HG03039 (cell line): ENCODE measurements at regions not wholly inside any gene's neighbourhood (a gene's known extent, or its start where the extent isn't known, plus 50 kb on each side); places are given as distances from the start of the nearest gene placed in this dataset.

ENCODE experiments used
- ATAC-seq: cut with Tn5 transposase; IDR thresholded peaks from one replicate; pipeline ENCODE4 v1.9.1; 2021; ENCODE audit warnings: mild to moderate bottlenecking, moderate library complexity; ENCODE audit not compliant: unreplicated experiment

GRCh38 chr13:107005577-107005976, 437.6 kb upstream of the ARGLU1 start:
- no peak for ATAC-seq

- ATAC-seq = no peak
Observed at GRCh38 chr13:107003911-107004310, 436.0 kb upstream of the ARGLU1 start.

- ATAC-seq = no peak
Observed at GRCh38 chr13:106998664-106999063, 430.7 kb upstream of the ARGLU1 start.

- no peak for ATAC-seq
Observed at GRCh38 chr13:106997696-106998095, 429.8 kb upstream of the ARGLU1 start.

- no peak for ATAC-seq
Observed at GRCh38 chr13:106996867-106997618, 429.1 kb upstream of the ARGLU1 start.

GRCh38 chr13:106990594-106990993, 422.7 kb upstream of the ARGLU1 start:
- ATAC-seq = no peak

GRCh38 chr13:106989876-106990275, 421.9 kb upstream of the ARGLU1 start:
- no peak for ATAC-seq

GRCh38 chr13:106987427-106987785, 419.5 kb upstream of the ARGLU1 start:
- no peak for ATAC-seq

GRCh38 chr13:106986687-106987426, 418.9 kb upstream of the ARGLU1 start:
- no peak for ATAC-seq

- no peak for ATAC-seq
Observed at GRCh38 chr13:106986033-106986484, 418.1 kb upstream of the ARGLU1 start.

GRCh38 chr13:106985481-106985880, 417.5 kb upstream of the ARGLU1 start:
- ATAC-seq = no peak

GRCh38 chr13:106981051-106981450, 413.1 kb upstream of the ARGLU1 start:
- ATAC-seq = no peak

GRCh38 chr13:106967391-106967790, 399.5 kb upstream of the ARGLU1 start:
- no peak for ATAC-seq

- no peak for ATAC-seq
Observed at GRCh38 chr13:106963151-106963550, 395.2 kb upstream of the ARGLU1 start.

- ATAC-seq = no peak
Observed at GRCh38 chr13:106961651-106962050, 393.7 kb upstream of the ARGLU1 start.

GRCh38 chr13:106961216-106961615, 393.3 kb upstream of the ARGLU1 start:
- ATAC-seq = no peak

- no peak for ATAC-seq
Observed at GRCh38 chr13:106958621-106959048, 390.7 kb upstream of the ARGLU1 start.

GRCh38 chr13:106942563-106942962, 374.6 kb upstream of the ARGLU1 start:
- no peak for ATAC-seq

- no peak for ATAC-seq
Observed at GRCh38 chr13:106941779-106942178, 373.8 kb upstream of the ARGLU1 start.

GRCh38 chr13:106927421-106927820, 359.5 kb upstream of the ARGLU1 start:
- ATAC-seq = no peak

GRCh38 chr13:106922384-106922783, 354.4 kb upstream of the ARGLU1 start:
- no peak for ATAC-seq

GRCh38 chr13:106919638-106920037, 351.7 kb upstream of the ARGLU1 start:
- no peak for ATAC-seq
